ENCODE measurements at regions not wholly inside any gene's neighbourhood (a gene's known extent, or its start where the extent isn't known, plus 50 kb on each side); places are given as distances from the start of the nearest gene placed in this dataset.
A peak's percentile ranks its signal among the peaks of the same experiment; 100 is the strongest.

GRCh38 chr11:104328512-104328907 lies 164.6 kb upstream of the PDGFD start:
- H3K36me3 ChIP-seq (ENCODE audit: control insufficient read depth in 2 of 2, extremely low read depth in 1 of 2, insufficient read depth in 2 of 2, low read length in 2 of 2), result no peaks in the 10 kb centered on the region
- no peak for TF ChIP-seq EZH2 (IDR thresholded peaks at IDR 0.05; ENCODE audit: low read length)
- no peak for TF ChIP-seq CTCF (optimal IDR thresholded peaks at IDR 0.05 in 1 of 3, IDR thresholded peaks at IDR 0.05 in 1 of 3, conservative IDR thresholded peaks at IDR 0.05 in 1 of 3; ENCODE audit: extremely low read depth in 1 of 3, insufficient read depth in 2 of 3, low read length in 3 of 3)
- FAIRE-seq, result no peak
- no peak overlapping the region for H3K9ac ChIP-seq (ENCODE audit: control insufficient read depth, extremely low read depth, insufficient read depth, low read length)
- H3K9me3 ChIP-seq (ENCODE audit: control insufficient read depth, low read depth, low read length), result no peaks in the 10 kb centered on the region
- dilution Hi-C loops (cut with MboI; ENCODE audit: extremely low pct_ligation_motif_present, low sequenced_read_pairs), result no loop called here
- H3K27me3 ChIP-seq (ENCODE audit: control insufficient read depth, extremely low read depth, insufficient read depth, low read length), result no peaks in the 10 kb centered on the region
- no peaks in the 10 kb centered on the region for H4K20me1 ChIP-seq (ENCODE audit: control insufficient read depth, extremely low read depth, insufficient read depth, low read length)
- no peaks in the 10 kb centered on the region for H3K4me1 ChIP-seq (ENCODE audit: control insufficient read depth, extremely low read depth, insufficient read depth, low read length)
- no peak overlapping the region for H2AFZ ChIP-seq (ENCODE audit: control insufficient read depth, low read length)
- no peaks in the 10 kb centered on the region for H3K79me2 ChIP-seq (ENCODE audit: control insufficient read depth, insufficient read depth, low read length)
- H3K4me3 ChIP-seq (ENCODE audit: control insufficient read depth in 2 of 3, extremely low read depth in 1 of 3, insufficient read depth in 2 of 3, low read depth in 1 of 3, low read length in 3 of 3), result no peak overlapping the region
- DNase-seq (ENCODE audit: low read depth, low spot score), result no peak
- no peak overlapping the region for H3K27ac ChIP-seq (ENCODE audit: control insufficient read depth, insufficient read depth, low read length)
- H3K4me2 ChIP-seq (ENCODE audit: control insufficient read depth, extremely low read depth, insufficient read depth, low read depth, low read length), result no peak overlapping the region
- no peaks in the 10 kb centered on the region for H3K9me1 ChIP-seq (ENCODE audit: control insufficient read depth, extremely low read depth, insufficient read depth, low read length)

DNA sequence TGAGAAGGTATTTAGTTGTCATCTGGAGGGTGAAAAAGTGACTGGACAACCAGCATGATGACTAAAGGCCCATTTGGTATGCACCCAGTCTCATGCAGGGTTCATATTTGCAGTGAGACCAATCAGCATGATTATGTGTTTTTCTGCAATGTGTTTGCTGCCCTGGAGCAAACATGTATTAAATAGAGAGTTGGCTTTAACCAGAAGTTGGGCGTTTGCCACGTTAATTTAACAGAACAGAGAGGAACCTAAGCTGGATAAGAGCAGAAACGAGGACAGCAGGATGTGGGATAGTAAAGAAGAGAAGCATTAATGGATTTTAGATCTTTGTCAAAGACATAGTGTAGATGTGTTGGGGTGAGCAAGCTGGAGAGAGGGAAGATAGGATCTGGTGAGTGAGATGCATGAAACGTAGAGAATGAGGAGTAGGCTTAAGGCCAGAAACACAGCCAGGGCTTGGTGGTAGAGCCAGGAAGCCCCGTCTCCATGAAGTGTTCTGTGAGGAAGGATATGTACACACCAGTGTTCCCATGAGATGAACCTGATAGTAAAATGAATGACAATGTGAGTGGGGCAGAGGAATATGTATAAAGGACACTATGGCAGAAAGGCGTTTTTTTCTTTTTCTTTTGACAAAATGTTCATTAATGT lies 164.0 kb upstream of the PDGFD start:
- no peaks in the 10 kb centered on the region for H3K36me3 ChIP-seq (ENCODE audit: control insufficient read depth in 2 of 2, extremely low read depth in 1 of 2, insufficient read depth in 2 of 2, low read length in 2 of 2)
- DNase-seq (ENCODE audit: low read depth, low spot score), result no peak
- no peak overlapping the region for H3K4me3 ChIP-seq (ENCODE audit: control insufficient read depth in 2 of 3, extremely low read depth in 1 of 3, insufficient read depth in 2 of 3, low read depth in 1 of 3, low read length in 3 of 3)
- H3K9me3 ChIP-seq (ENCODE audit: control insufficient read depth, low read depth, low read length), result no peaks in the 10 kb centered on the region
- no peak overlapping the region for H3K27ac ChIP-seq (ENCODE audit: control insufficient read depth, insufficient read depth, low read length)
- H3K4me2 ChIP-seq (ENCODE audit: control insufficient read depth, extremely low read depth, insufficient read depth, low read depth, low read length), result no peak overlapping the region
- H3K4me1 ChIP-seq (ENCODE audit: control insufficient read depth, extremely low read depth, insufficient read depth, low read length), result no peaks in the 10 kb centered on the region
- H3K27me3 ChIP-seq (ENCODE audit: control insufficient read depth, extremely low read depth, insufficient read depth, low read length), result no peaks in the 10 kb centered on the region
- H4K20me1 ChIP-seq (ENCODE audit: control insufficient read depth, extremely low read depth, insufficient read depth, low read length), result no peaks in the 10 kb centered on the region
- no peaks in the 10 kb centered on the region for H3K79me2 ChIP-seq (ENCODE audit: control insufficient read depth, insufficient read depth, low read length)
- dilution Hi-C loops (cut with MboI; ENCODE audit: extremely low pct_ligation_motif_present, low sequenced_read_pairs), result no loop called here
- no peaks in the 10 kb centered on the region for H3K9me1 ChIP-seq (ENCODE audit: control insufficient read depth, extremely low read depth, insufficient read depth, low read length)
- H2AFZ ChIP-seq (ENCODE audit: control insufficient read depth, low read length), result peak overlapping the region; percentile 28
- H3K9ac ChIP-seq (ENCODE audit: control insufficient read depth, extremely low read depth, insufficient read depth, low read length), result no peak overlapping the region
- no peak for TF ChIP-seq CTCF (optimal IDR thresholded peaks at IDR 0.05 in 1 of 3, IDR thresholded peaks at IDR 0.05 in 1 of 3, conservative IDR thresholded peaks at IDR 0.05 in 1 of 3; ENCODE audit: extremely low read depth in 1 of 3, insufficient read depth in 2 of 3, low read length in 3 of 3)
- no peak for TF ChIP-seq EZH2 (IDR thresholded peaks at IDR 0.05; ENCODE audit: low read length)
- no peak for FAIRE-seq
